SJSA1 (cell line): ENCODE measurements at regions not wholly inside any gene's neighbourhood (a gene's known extent, or its start where the extent isn't known, plus 50 kb on each side); places are given as distances from the start of the nearest gene placed in this dataset.

Source experiments
- DNase-seq, 2 experiments: peaks; one replicate each; pipeline ENCODE4 v3.0.0-alpha.2; 2015 to 2020; ENCODE audit warnings: low spot score in 2 of 2, low read depth in 1 of 2
- H3K27ac ChIP-seq: fragments of 250-450 bp; sonication (Bioruptor Pico); 2 replicates; pipeline ENCODE4 v1.5.1; 2020; ENCODE audit warnings: mild to moderate bottlenecking, moderate library complexity
- H3K27me3 ChIP-seq: fragments of 250-450 bp; sonication (Bioruptor Pico); replicated peaks from 2 replicates; pipeline ENCODE4 v1.5.1; 2020; ENCODE audit warnings: mild to moderate bottlenecking, moderate library complexity
- H3K36me3 ChIP-seq: fragments of 250-450 bp; sonication (Bioruptor Pico); 2 replicates; pipeline ENCODE4 v1.5.1; 2020; ENCODE audit warnings: mild to moderate bottlenecking
- H3K4me1 ChIP-seq: fragments of 250-450 bp; sonication (Bioruptor Pico); replicated peaks from 2 replicates; pipeline ENCODE4 v1.6.1; 2021; ENCODE audit warnings: mild to moderate bottlenecking
- H3K4me3 ChIP-seq: fragments of 250-450 bp; sonication (Bioruptor Pico); 2 replicates; pipeline ENCODE4 v1.5.1; 2020; ENCODE audit warnings: mild to moderate bottlenecking
- H3K9me3 ChIP-seq: fragments of 250-450 bp; sonication (Bioruptor Pico); replicated peaks from 2 replicates; pipeline ENCODE4 v1.5.1; 2020; ENCODE audit warnings: mild to moderate bottlenecking

DNA sequence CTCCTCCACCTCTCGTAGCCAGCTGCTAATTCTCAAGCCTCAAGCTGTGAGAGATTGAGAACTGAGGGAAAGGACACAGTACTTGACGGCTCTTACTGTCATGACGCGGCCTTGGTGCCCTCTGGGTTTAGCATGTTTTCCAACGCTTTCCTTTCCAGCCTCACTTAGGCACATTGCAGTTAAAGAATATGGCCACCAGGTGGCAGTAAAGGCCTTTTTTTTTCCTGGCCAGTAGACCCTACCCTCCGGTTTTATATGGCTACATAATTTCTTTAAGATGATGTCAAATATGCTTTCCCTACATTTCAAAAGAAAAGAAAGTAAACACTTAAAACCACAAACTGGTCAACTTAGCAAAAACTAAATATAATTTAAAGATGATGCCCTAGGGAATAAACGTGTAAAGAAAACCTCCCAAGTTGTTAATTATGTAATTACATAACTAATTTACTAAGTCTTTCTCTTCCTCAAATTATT is 56.8 kb upstream of the PRDX6 start:
- Histone ChIP-seq H3K27ac (no peak overlapping the region), H3K9me3 (no peaks in the 10 kb centered on the region), H3K36me3 (no peaks in the 10 kb centered on the region), H3K4me3 (no peak overlapping the region), H3K27me3 (no peaks in the 10 kb centered on the region), H3K4me1 (peaks cover 4% of the 10 kb centered on the region; the same call in 1 of the 2 replicates)
- peak; percentile 65 to 78 for DNase-seq

DNA sequence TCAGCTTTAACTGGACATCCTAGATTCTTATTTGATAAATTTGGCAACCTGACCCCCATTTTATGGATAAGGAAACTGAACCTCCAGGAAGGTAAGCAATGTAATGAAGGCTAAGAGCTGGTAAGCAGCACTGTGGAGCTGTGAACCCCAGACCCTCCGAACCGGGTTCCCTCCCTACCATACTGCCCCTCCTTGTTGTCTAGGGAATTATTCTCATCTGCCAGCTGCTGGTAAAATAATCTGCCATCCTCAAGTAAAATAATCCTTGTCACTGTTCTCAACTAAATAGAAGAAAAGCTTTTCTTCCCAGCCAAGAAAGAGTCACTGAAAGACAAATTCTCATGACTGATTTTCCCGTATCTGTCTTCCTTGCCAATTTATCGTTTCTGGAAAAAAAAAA is 55.8 kb upstream of the PRDX6 start:
- no peak overlapping the region for H3K4me3 ChIP-seq
- H3K27ac ChIP-seq, result no peak overlapping the region
- H3K4me1 ChIP-seq, result peaks cover 4% of the 10 kb centered on the region; the same call in 1 of the 2 replicates
- no peaks in the 10 kb centered on the region for H3K9me3 ChIP-seq
- no peaks in the 10 kb centered on the region for H3K27me3 ChIP-seq
- no peaks in the 10 kb centered on the region for H3K36me3 ChIP-seq
- DNase-seq, result no peak

DNA sequence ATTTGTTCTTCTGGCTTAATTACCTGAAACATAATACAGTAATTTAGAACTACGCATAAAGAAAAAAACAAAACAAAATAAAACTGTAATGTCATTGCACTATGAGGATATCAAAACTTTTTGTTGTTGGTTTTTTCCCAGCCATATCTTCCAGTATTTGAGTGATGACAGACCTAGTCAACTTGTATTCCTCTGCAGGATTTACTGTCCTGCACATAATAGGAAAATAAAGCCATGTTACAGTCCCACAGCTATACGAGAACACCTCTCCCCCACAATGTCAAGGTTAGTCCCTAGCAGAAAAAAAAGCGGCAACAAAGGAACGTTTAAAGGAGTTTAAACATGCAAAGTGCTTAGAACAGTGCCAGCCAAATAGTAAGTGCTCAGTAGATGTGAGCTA is 55.3 kb upstream of the PRDX6 start:
- no peak overlapping the region for H3K4me3 ChIP-seq
- H3K4me1 ChIP-seq, result peaks cover 4% of the 10 kb centered on the region; the same call in 1 of the 2 replicates
- no peaks in the 10 kb centered on the region for H3K9me3 ChIP-seq
- no peak overlapping the region for H3K27ac ChIP-seq
- H3K36me3 ChIP-seq, result no peaks in the 10 kb centered on the region
- H3K27me3 ChIP-seq, result no peaks in the 10 kb centered on the region
- DNase-seq, result no peak

DNA sequence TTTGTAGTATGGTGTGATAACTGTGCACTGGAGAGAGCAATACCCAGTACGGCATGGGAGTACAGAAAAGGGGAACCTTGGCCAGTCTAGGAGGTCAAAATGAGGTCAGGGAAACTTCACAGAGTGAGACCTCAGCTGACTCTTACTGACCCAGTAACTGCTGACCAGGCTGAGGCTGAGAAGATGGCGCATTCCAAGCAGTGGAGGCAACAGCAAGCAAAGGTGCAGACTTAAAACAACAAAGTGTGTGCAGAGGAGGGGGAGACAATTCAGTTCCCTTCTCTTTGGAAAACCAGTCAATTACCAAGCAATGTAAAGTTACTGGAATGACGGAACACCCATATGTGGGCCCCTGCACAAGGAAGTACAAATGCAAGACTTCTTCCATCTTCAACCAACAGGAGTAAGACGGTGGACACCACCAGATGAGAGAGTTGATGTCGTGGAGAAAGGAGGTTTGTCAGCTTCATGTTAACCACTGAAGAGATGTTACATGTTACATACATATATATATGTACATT is 54.6 kb upstream of the PRDX6 start:
- no peak for DNase-seq
- H3K4me1 ChIP-seq, result peaks cover 4% of the 10 kb centered on the region; the same call in 1 of the 2 replicates
- H3K9me3 ChIP-seq, result no peaks in the 10 kb centered on the region
- H3K27me3 ChIP-seq, result no peaks in the 10 kb centered on the region
- no peaks in the 10 kb centered on the region for H3K36me3 ChIP-seq
- H3K4me3 ChIP-seq, result no peak overlapping the region
- H3K27ac ChIP-seq, result no peak overlapping the region

DNA sequence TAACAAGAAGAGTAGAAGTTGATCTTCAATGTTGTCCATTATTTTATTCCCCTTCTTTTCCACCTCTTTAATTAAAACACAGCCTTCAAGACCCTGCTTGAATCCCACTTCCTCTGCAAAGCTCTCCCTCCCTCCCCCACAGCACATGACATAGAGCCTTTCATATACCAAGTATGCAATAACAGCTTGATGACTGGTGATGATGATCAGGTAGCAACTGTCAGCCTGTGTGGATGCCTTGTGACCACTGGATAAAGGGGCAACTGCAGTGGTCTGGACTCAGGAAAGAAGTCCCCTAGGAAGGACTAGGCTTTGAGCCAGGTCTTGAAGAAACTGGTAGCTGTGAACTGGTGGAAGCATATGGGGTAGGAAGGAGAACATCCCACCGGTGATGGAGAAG is 53.8 kb upstream of the PRDX6 start:
- Histone ChIP-seq H3K4me3 (no peak overlapping the region), H3K27me3 (no peaks in the 10 kb centered on the region), H3K27ac (no peak overlapping the region), H3K36me3 (no peaks in the 10 kb centered on the region), H3K9me3 (no peaks in the 10 kb centered on the region), H3K4me1 (peaks cover 4% of the 10 kb centered on the region; the same call in 1 of the 2 replicates)
- DNase-seq, result no peak

DNA sequence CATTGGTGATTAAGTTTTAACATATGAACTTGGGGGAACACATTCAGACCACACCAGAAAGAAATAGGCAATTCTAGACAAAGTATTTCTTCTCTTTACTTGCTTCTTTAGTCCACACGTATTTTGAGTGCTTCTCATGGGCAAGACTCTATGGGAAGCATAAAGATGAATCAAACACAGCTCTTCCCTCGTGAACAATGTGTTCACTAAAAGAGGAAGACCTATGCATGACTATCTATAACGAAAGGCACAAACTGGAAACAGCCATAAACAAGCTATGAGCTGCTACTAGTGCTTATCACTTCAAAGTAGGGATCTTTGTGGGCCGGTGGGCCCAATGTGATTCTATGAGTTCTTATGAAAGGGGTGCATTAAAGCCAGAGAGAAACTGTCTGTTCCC is 53.0 kb upstream of the PRDX6 start:
- no peaks in the 10 kb centered on the region for H3K36me3 ChIP-seq

DNA sequence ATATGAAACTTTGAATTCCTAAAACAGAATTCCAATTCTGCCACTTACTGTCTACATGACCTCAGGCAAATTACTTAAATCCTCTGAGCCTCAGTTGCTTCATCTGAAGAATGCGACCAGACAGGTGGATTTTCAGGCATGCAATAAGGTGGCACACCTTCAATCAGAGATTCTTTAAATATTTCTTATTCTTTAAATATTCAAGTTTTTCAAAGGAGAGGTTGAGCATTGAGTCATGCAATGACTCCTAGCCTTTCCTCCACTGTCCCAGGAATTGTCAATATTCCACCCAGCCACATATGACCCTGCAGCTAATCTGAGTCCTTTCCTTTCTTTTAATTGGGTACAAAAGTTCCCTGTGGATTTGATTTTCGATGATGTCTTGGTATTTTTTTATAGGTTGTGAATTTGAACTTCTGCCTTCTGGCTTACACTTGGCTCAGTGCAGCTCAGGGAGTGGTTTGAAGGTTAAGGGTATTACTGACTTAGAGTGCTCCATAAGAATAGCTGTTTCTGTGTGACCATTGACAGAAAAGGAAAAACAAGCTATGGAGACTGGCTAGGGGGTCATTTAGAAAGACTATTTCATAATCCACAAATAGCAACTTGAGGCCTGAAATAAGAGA is 52.2 kb upstream of the PRDX6 start:
- no peak for DNase-seq
- Histone ChIP-seq H3K36me3 (no peaks in the 10 kb centered on the region), H3K27me3 (no peaks in the 10 kb centered on the region), H3K4me3 (no peak overlapping the region), H3K9me3 (no peaks in the 10 kb centered on the region), H3K27ac (no peak overlapping the region), H3K4me1 (peaks cover 13% of the 10 kb centered on the region)

More for the DNA sequence above, 53.0 kb upstream of the PRDX6 start:
- DNase-seq, result no peak
- Histone ChIP-seq H3K9me3 (no peaks in the 10 kb centered on the region), H3K27ac (no peak overlapping the region), H3K4me1 (peaks cover 5% of the 10 kb centered on the region), H3K27me3 (no peaks in the 10 kb centered on the region), H3K4me3 (no peak overlapping the region)

DNA sequence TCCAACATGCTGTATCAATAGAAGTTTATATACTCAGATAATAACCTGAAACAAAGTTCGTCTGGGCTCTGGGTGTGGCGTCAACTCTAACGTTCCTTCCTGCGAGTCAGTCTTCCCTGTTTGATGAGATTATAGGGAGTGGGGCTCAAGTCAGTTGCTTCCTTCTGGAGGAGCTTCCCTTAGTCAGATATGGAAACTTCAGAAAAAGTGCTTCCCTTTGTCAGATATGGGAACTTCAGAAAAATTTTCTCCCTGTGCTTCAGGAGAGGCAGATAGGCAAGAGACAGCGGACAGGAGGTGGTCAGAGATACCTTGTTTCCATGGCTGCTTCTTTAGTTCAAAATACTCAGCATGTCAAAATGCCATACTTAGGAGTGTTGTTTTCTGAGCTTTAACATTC is 51.1 kb upstream of the PRDX6 start:
- no peak for DNase-seq
- H3K4me1 ChIP-seq, result peaks cover 19% of the 10 kb centered on the region
- no peaks in the 10 kb centered on the region for H3K9me3 ChIP-seq
- no peak overlapping the region for H3K4me3 ChIP-seq
- no peaks in the 10 kb centered on the region for H3K36me3 ChIP-seq
- H3K27ac ChIP-seq, result no peak overlapping the region
- H3K27me3 ChIP-seq, result no peaks in the 10 kb centered on the region

DNA sequence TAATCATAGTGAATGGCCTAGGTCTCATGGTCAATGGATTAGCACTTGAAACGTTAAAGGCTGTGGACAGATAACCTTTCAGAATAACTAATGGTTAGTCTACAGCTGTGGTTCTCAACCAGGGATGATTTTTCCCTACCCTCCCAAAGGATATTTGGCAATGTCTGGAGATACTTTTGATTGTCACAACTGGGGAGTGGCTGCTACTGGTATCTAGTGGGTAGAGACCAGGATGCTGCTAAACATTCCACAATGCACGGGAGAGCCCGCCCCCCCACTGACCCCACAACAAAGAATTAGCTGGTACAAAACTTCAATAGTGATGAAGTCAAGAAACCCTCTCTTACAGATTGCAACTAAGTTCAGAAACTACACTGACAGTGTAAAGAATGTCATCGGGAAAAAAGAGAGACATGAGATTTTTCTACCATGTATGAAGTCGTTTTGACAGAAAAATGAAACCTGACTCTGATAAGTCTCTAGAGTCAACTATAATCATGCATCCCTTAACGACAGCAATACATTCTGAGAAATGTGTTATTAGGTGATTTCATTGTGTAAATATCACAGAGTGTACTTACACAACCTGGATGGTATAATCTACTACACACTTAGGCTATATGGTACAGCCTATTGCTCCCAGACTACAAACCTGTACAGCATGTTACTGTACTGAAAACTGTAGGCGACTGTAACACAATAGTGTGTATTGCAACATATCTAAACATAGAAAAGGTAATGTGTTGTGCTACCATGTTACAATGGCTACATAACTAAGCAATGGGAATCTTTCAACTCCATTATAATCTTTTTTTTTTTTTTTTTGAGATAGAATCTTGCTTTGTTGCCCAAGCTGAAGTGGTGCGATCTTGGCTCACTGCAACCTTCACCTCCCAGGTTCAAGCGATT is 49.7 kb upstream of the PRDX6 start:
- no peak overlapping the region for H3K27ac ChIP-seq

More for the DNA sequence above, 49.7 kb upstream of the PRDX6 start:
- H3K36me3 ChIP-seq, result no peaks in the 10 kb centered on the region
- H3K4me3 ChIP-seq, result no peak overlapping the region
- no peak for DNase-seq
- no peaks in the 10 kb centered on the region for H3K27me3 ChIP-seq
- H3K4me1 ChIP-seq, result peaks cover 19% of the 10 kb centered on the region
- no peaks in the 10 kb centered on the region for H3K9me3 ChIP-seq
